HFFc6 (cell line): ENCODE measurements at regions not wholly inside any gene's neighbourhood (a gene's known extent, or its start where the extent isn't known, plus 50 kb on each side); places are given as distances from the start of the nearest gene placed in this dataset.

Experiments used
- DNase-seq: peaks from one replicate; pipeline ENCODE4 v3.0.0-alpha.2; 2018
- H3K27ac Mint-ChIP-seq: 2 replicates; pipeline ENCODE4 v1.8.0; 2020; ENCODE audit warnings: mild to moderate bottlenecking, mixed read lengths
- H3K27me3 Mint-ChIP-seq: 2 replicates; pipeline ENCODE4 v1.8.0; 2021; ENCODE audit warnings: mild to moderate bottlenecking, moderate library complexity, mixed read lengths; ENCODE audit not compliant: insufficient read depth
- H3K36me3 Mint-ChIP-seq: 2 replicates; pipeline ENCODE4 v1.8.0; 2021; ENCODE audit warnings: low read depth, mixed read lengths
- H3K4me1 Mint-ChIP-seq: 2 replicates; pipeline ENCODE4 v1.8.0; 2020; ENCODE audit warnings: low read depth, mixed read lengths
- H3K4me3 Mint-ChIP-seq: 2 replicates; pipeline ENCODE4 v1.8.0; 2020; ENCODE audit warnings: mild to moderate bottlenecking, moderate library complexity, mixed read lengths
- H3K9me3 Mint-ChIP-seq: 2 replicates; pipeline ENCODE4 v1.8.0; 2020; ENCODE audit warnings: mild to moderate bottlenecking, mixed read lengths
- CTCF ChIP-seq: fragments of 200-600 bp; sonication (generic); IDR thresholded peaks from 2 replicates; pipeline ENCODE4 v1.5.0; 2021; ENCODE audit warnings: antibody characterized with exemption, mild to moderate bottlenecking

DNA sequence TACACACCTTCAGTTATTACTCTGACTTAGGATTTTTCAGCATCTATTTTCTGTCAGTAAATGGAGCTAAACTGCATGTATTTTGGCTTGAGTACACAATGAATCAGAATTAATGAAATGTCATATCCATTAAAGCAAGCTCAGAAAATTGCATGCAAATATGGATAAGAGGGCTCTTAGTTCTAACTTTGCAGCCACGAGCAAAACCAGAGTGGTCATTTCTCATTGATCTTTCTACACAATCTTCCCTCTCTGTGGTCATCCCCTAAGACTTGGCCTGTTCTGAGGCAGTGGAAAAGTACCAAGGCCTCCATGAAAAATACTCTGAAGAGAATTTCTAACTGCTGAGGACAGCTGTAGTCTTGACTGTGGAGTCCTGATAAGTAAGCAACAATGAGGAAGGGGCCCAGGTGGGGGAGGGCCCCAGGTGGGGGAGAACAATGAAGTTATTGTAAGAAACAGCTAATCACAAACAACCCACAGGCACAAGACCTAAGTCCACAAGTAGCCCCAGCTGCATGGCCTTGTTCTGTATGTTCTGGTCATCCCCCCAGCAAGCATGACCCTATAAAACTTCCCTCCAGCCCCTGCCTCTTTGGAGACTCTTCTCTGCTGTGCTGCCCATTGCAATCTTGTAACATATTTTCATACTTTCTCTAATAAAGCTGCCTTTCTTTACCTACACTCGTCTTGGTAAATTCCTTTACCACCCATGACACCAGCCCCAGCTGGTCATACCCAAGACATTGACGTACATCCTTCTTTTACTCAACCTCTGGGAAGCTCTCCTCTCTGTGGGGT is 230.3 kb downstream of the TDRD15 start:
- Mint-ChIP-seq H3K4me3 (no peak overlapping the region), H3K27me3 (no peaks in the 10 kb centered on the region; the same call in 1 of the 2 replicates), H3K36me3 (0 out of 2 replicates have a peak, but pooled peaks cover 4% of the 10 kb centered on the region), H3K4me1 (no peaks in the 10 kb centered on the region), H3K9me3 (peaks cover 48% of the 10 kb centered on the region), H3K27ac (no peak overlapping the region)
- no peak for TF ChIP-seq CTCF
- no peak for DNase-seq

- Mint-ChIP-seq H3K27ac (no peak overlapping the region), H3K9me3 (peaks cover 46% of the 10 kb centered on the region), H3K4me3 (no peak overlapping the region), H3K4me1 (no peaks in the 10 kb centered on the region), H3K36me3 (0 out of 2 replicates have a peak, but pooled peaks cover 4% of the 10 kb centered on the region), H3K27me3 (no peaks in the 10 kb centered on the region)
- no peak for TF ChIP-seq CTCF
- DNase-seq: no peak
Observed at GRCh38 chr2:21356086-21356856, 232.5 kb downstream of the TDRD15 start.

- TF ChIP-seq CTCF: no peak
- no peak overlapping the region for H3K27ac Mint-ChIP-seq
- H3K4me1 Mint-ChIP-seq: no peaks in the 10 kb centered on the region
- DNase-seq: no peak
- H3K36me3 Mint-ChIP-seq: 0 out of 2 replicates have a peak, but pooled peaks cover 4% of the 10 kb centered on the region
- no peaks in the 10 kb centered on the region for H3K27me3 Mint-ChIP-seq
- peaks cover 49% of the 10 kb centered on the region for H3K9me3 Mint-ChIP-seq
- H3K4me3 Mint-ChIP-seq: no peak overlapping the region
Observed at GRCh38 chr2:21356857-21357255, 233.1 kb downstream of the TDRD15 start.

DNA sequence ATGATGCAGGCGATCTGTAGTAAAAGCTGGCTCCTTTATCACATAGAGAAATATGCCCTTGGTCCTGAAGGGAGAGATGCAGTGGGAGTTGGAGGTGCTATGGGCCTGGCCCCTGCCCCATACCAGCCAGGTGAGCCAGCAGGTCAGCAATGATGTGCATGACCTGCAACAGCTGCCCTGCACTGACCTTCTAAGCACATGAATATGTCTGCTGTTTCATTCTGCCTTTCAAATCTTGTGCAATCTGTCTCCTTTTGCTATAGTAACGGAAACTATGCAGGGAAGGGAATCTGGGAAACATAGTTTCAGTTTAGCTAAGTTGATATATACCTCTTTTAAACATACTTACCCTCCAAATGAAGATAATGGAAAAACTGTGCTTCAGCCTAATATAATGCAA is 235.2 kb downstream of the TDRD15 start:
- DNase-seq: no peak
- Mint-ChIP-seq H3K9me3 (peaks cover 44% of the 10 kb centered on the region), H3K36me3 (no peaks in the 10 kb centered on the region), H3K4me3 (no peak overlapping the region), H3K27ac (no peak overlapping the region), H3K4me1 (no peaks in the 10 kb centered on the region), H3K27me3 (no peaks in the 10 kb centered on the region)
- TF ChIP-seq CTCF: no peak

DNA sequence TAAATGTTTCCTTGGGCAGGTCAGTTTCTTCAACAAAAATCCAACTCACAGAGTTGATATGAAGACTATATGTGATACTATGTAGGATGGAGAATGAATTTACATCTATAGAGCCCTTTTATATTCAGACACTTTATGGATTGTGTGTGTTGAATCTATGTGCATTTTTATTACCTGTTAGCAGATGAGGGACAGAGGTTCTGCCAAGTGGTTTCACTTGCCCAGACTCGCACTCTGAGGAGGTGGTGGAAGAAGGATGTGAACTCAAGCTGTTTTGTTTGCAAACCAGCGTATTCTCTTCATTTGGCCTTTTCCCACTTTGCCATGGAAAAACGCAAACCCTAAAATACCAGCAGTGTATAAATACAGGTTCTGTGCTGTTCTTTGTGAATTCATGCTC is 237.6 kb downstream of the TDRD15 start:
- Mint-ChIP-seq H3K4me1 (no peaks in the 10 kb centered on the region), H3K9me3 (peaks cover 43% of the 10 kb centered on the region), H3K27me3 (no peaks in the 10 kb centered on the region), H3K36me3 (no peaks in the 10 kb centered on the region), H3K27ac (no peak overlapping the region), H3K4me3 (no peak overlapping the region)
- no peak for TF ChIP-seq CTCF
- DNase-seq: no peak
